Heart right ventricle (tissue), 16 donors: ENCODE measurements at regions not wholly inside any gene's neighbourhood (a gene's known extent, or its start where the extent isn't known, plus 50 kb on each side); places are given as distances from the start of the nearest gene placed in this dataset.

ENCODE experiments used
- ATAC-seq, 8 donors: fragments of 200-7000 bp; cut with Tn5 transposase; one replicate each; pipeline ENCODE4 v1.9.1; 2020; ENCODE audit warnings: mild to moderate bottlenecking in 8 of 8, moderate library complexity in 8 of 8, moderate number of reproducible peaks in 1 of 8
- DNase-seq, 2 donors: peaks; one replicate each; pipeline ENCODE4 v3.0.0-alpha.2; 2020
- H3K27ac ChIP-seq, 10 donors: fragments of 200-600 bp; sonication (generic) in 2 of 10; one replicate each; pipeline versions ENCODE4 v1.5.0 to v1.8.0; 2020 to 2022; ENCODE audit warnings: mild to moderate bottlenecking in 3 of 10
- H3K27me3 ChIP-seq, 7 donors: fragments of 200-600 bp; one replicate each; pipeline ENCODE4 v1.8.0; 2021 to 2022; ENCODE audit warnings: mild to moderate bottlenecking in 2 of 7
- H3K36me3 ChIP-seq, 9 donors: fragments of 200-600 bp; sonication (generic) in 1 of 9; one replicate each; pipeline versions ENCODE4 v1.5.0 to v1.8.0; 2020 to 2022; ENCODE audit warnings: mild to moderate bottlenecking in 2 of 9
- H3K4me1 ChIP-seq, 9 donors: fragments of 200-600 bp; sonication (generic) in 1 of 9; one replicate each; pipeline versions ENCODE4 v1.5.0 to v1.8.0; 2020 to 2022; ENCODE audit warnings: mild to moderate bottlenecking in 4 of 9
- H3K4me3 ChIP-seq, 10 donors: fragments of 200-600 bp; sonication (generic) in 2 of 10; one replicate each; pipeline versions ENCODE4 v1.5.0 to v1.8.0; 2020 to 2022; ENCODE audit warnings: mild to moderate bottlenecking in 7 of 10, moderate library complexity in 2 of 10
- H3K9me3 ChIP-seq, 11 donors: fragments of 200-600 bp in 10 of 11; sonication (generic) in 2 of 11; one replicate each; pipeline versions ENCODE4 v1.5.0 to v1.8.0; 2013 to 2022; ENCODE audit warnings: mild to moderate bottlenecking in 2 of 11, control low read depth in 1 of 11, moderate library complexity in 1 of 11
- CTCF ChIP-seq, 9 donors: fragments of 200-600 bp; sonication (generic) in 2 of 9; IDR thresholded peaks; one replicate each; pipeline versions ENCODE4 v1.5.0 to v1.8.0; 2021 to 2022; ENCODE audit warnings: antibody characterized with exemption in 9 of 9, mild to moderate bottlenecking in 5 of 9, moderate library complexity in 1 of 9
- WGBS, 2 donors: extraction: QIAGEN DNeasy Blood & Tissue Kit; methylation state at CpG; one replicate each; pipeline ENCODE4 v1.1.7; 2013; ENCODE audit warnings: inconsistent platforms in 1 of 2; 5-methylcytosine and 5-hydroxymethylcytosine counted together
- intact Hi-C, 10 donors: fragments of 100-400 bp; cut with DNase I; formaldehyde crosslinking; loops; one replicate each; pipeline versions ENCODE4 v1.11.1 to v1.14.2; 2022
- donor health status: Arrhythmogenic right ventricular cardiomyopathy.
- donor health status: ischemic (EF 13 %, LVEDD 7.1; RV severe dilation, severe dysfunction).
- donor health status: healthy with polysubstance abuse.
- donor health status: DM: no; HTN: yes; CAD: no.
- donor health status: DM: no; HTN: no; CAD: no.
- donor health status: ischemic (EF 25% LVEDD 6.9; RV normal size, moderate dysfunction).
- donor health status: ischemic (EF 25% LVEDD 5.7; RV mildly dilated, moderate dysfunction).
- donor health status: healthy.
- donor health status: DM: yes; HTN: yes; CAD: no.
- donor health status: Ischemic cardiomyopathy.
- donor health status: ischemic (EF 35%, LVEDD 5.7; RV mildly dilated, moderate dysfunction).
- donor health status: nonischemic (EF 11% LVEDD 7.7; RV severe dilation, severe dysfunction).
- donor health status: DM: yes; HTN: yes; CAD: no.
- donor health status: PGD.
- donor health status: ischemic (EF 29% LVEDD 5.4; RV normal size, mild dysfunction).
- donor health status: nonischemic (EF 23%, LVEDD 6.1; RV moderate dilation, normal function).

DNA sequence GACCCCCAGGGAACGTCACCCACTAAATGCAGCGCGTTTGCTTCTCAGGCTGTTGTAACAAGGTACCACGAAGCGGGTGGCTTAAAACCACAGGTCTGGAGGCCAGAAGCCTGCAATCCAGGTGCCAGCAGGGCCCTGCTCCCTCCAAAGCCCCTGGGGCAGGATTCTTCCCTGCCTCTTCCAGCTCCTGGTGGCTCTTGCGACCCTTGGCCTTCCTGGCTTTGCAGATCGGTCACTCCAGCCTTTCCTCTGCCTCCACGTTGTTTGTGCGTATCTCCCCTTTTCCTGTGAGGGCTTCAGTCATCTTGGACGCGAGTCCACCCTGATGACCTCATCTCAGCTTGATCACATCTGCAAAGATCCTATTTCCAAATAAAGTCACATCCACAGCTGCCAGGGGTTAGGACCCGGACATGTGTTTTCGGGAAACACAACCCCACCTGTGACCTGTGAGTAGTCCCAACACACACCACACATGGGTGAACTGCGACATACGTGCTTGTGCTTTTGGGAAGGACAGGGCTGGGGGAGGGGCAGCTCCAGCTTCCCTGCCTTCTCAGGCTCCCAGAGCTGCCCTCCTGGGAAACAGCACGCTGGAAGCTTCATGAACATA is 114.5 kb upstream of the NCOR2 start:
- WGBS, 2 donors: 38 to 54% methylated on average over 16 of the region's 16 CpGs
- Histone ChIP-seq H3K4me1 (peaks cover 27 to 85% (median 64%) of the 10 kb centered on the region in 9 donors), H3K27ac (peak overlapping the region; percentile 11 to 91 (median 78)), H3K4me3 (no peak overlapping the region), H3K27me3 (no peaks in the 10 kb centered on the region), H3K36me3 (no peaks in the 10 kb centered on the region), H3K9me3 (peaks cover 0 to 5% (median 0%) of the 10 kb centered on the region in 11 donors)
- ATAC-seq (peak; percentile 29 to 69 (median 54)), DNase-seq (peak; percentile 53 to 78)
- TF ChIP-seq CTCF (IDR thresholded peaks at IDR 0.05): no peak
- intact Hi-C loops: loop anchor here in 5 of 10 donors (2.0 to 10.0 kb wide), 7 partner anchors 55 to 297 kb away; partner anchors contain the start of gene NCOR2 (in 4 of the 5)

GRCh38 chr12:124680863-124681778 is 113.7 kb upstream of the NCOR2 start:
- intact Hi-C loops: loop anchor here in 5 of 10 donors (5.0 to 10.0 kb wide), 6 partner anchors 66 to 296 kb away; partner anchors contain the start of gene NCOR2 (in 4 of the 5)
- no peaks in the 10 kb centered on the region for H3K27me3 ChIP-seq
- peaks cover 27 to 82% (median 61%) of the 10 kb centered on the region in 9 donors for H3K4me1 ChIP-seq
- WGBS, 2 donors: 64 to 77% methylated on average over 21 of the region's 21 CpGs
- no peaks in the 10 kb centered on the region for H3K36me3 ChIP-seq
- peak overlapping the region; percentile 11 to 91 (median 78) for H3K27ac ChIP-seq
- no peaks in the 10 kb centered on the region for H3K9me3 ChIP-seq
- peak in 7 of 9 donors; percentile 19 to 50 (median 40) for TF ChIP-seq CTCF (IDR thresholded peaks at IDR 0.05)
- H3K4me3 ChIP-seq: no peak overlapping the region
- ATAC-seq (peak in 7 of 8 donors; percentile 41 to 86 (median 72)), DNase-seq (peak; percentile 60 to 69)

GRCh38 chr12:124679533-124680371 is 112.3 kb upstream of the NCOR2 start:
- H3K27me3 ChIP-seq: no peaks in the 10 kb centered on the region
- 46 to 51% methylated on average over 17 of the region's 17 CpGs for WGBS, 2 donors

More at GRCh38 chr12:124679533-124680371, 112.3 kb upstream of the NCOR2 start:
- Histone ChIP-seq H3K9me3 (no peaks in the 10 kb centered on the region), H3K27ac (peak overlapping the region; percentile 31 to 91 (median 56)), H3K36me3 (no peaks in the 10 kb centered on the region), H3K4me3 (no peak overlapping the region), H3K4me1 (peaks cover 19 to 78% (median 53%) of the 10 kb centered on the region in 9 donors)
- intact Hi-C loops: loop anchor here in 6 of 10 donors (5.0 to 10.0 kb wide), 7 partner anchors 68 to 295 kb away; partner anchors contain the start of gene NCOR2 (in 4 of the 6)
- TF ChIP-seq CTCF (IDR thresholded peaks at IDR 0.05): peak in 1 of 9 donors; percentile 3
- peak; percentile 70 to 75 for DNase-seq
- peak in 7 of 8 donors; percentile 19 to 69 (median 42) for ATAC-seq
